ENCODE measurements at regions not wholly inside any gene's neighbourhood (a gene's known extent, or its start where the extent isn't known, plus 50 kb on each side); places are given as distances from the start of the nearest gene placed in this dataset.

GRCh38 chr22:22111983-22112382 lies 129.4 kb upstream of the TOP3B start:
- Histone ChIP-seq H3K36me3 (ENCODE audit: control insufficient read depth in 2 of 2, extremely low read depth in 1 of 2, insufficient read depth in 2 of 2, low read length in 2 of 2) (no peaks in the 10 kb centered on the region), H3K4me3 (replicated peaks in 1 of 3; ENCODE audit: insufficient read depth in 1 of 3, low read depth in 1 of 3, low read length in 3 of 3) (no peak overlapping the region), H3K4me2 (ENCODE audit: insufficient read depth, low read length) (no peak overlapping the region), H4K20me1 (replicated peaks; ENCODE audit: control insufficient read depth, extremely low read depth, insufficient read depth, low read length) (no peaks in the 10 kb centered on the region), H2AFZ (ENCODE audit: low read depth, low read length) (no peak overlapping the region), H3K9me1 (replicated peaks; ENCODE audit: control insufficient read depth, extremely low read depth, insufficient read depth, low read length) (no peaks in the 10 kb centered on the region), H3K27me3 (ENCODE audit: control insufficient read depth in 2 of 2, insufficient read depth in 2 of 2, low read length in 2 of 2) (peaks cover 0 to 2% of the 10 kb centered on the region in 2 experiments), H3K79me2 (ENCODE audit: control insufficient read depth, insufficient read depth, low read length) (no peaks in the 10 kb centered on the region), H3K4me1 (ENCODE audit: control insufficient read depth, extremely low read depth, insufficient read depth, low read length) (no peaks in the 10 kb centered on the region), H3K27ac (ENCODE audit: insufficient read depth, low read depth, low read length) (no peak overlapping the region), H3K9me3 (replicated peaks; ENCODE audit: control insufficient read depth, insufficient read depth, low read length) (no peaks in the 10 kb centered on the region), H3K9ac (replicated peaks; ENCODE audit: extremely low read depth, insufficient read depth, low read length) (no peak overlapping the region)
- TF ChIP-seq FOS (IDR thresholded peaks at IDR 0.05; ENCODE audit: borderline replicate concordance, insufficient read depth, low read length) = no peak
- TF ChIP-seq GATA2 (IDR thresholded peaks at IDR 0.05; ENCODE audit: insufficient read depth, insufficient read length, low read depth, low read length) = no peak
- no peak for TF ChIP-seq POLR2AphosphoS5 (IDR thresholded peaks at IDR 0.05; ENCODE audit: insufficient read depth, low read depth, low read length)
- TF ChIP-seq POLR2A (IDR thresholded peaks at IDR 0.05; ENCODE audit: low read depth, low read length) = no peak
- dilution Hi-C loops (cut with MboI; ENCODE audit: extremely low pct_ligation_motif_present, low sequenced_read_pairs) = no loop called here
- POLR2A ChIA-PET = no interaction called here
- BruUV-seq (replicated peaks) = no TSS peak
- intact Hi-C loops (cut with micrococcal nuclease) = no loop called here
- CTCF ChIA-PET = no interaction called here
- FAIRE-seq (no peak), DNase-seq (ENCODE audit: low read depth, low spot score) (no peak)

GRCh38 chr22:22111267-22111751 lies 128.7 kb upstream of the TOP3B start:
- intact Hi-C loops (cut with micrococcal nuclease) (no loop called here), dilution Hi-C loops (cut with MboI; ENCODE audit: extremely low pct_ligation_motif_present, low sequenced_read_pairs) (no loop called here)
- Histone ChIP-seq H4K20me1 (replicated peaks; ENCODE audit: control insufficient read depth, extremely low read depth, insufficient read depth, low read length) (no peaks in the 10 kb centered on the region), H3K27ac (ENCODE audit: insufficient read depth, low read depth, low read length) (no peak overlapping the region), H3K36me3 (ENCODE audit: control insufficient read depth in 2 of 2, extremely low read depth in 1 of 2, insufficient read depth in 2 of 2, low read length in 2 of 2) (no peaks in the 10 kb centered on the region), H3K9ac (replicated peaks; ENCODE audit: extremely low read depth, insufficient read depth, low read length) (no peak overlapping the region), H3K27me3 (ENCODE audit: control insufficient read depth in 2 of 2, insufficient read depth in 2 of 2, low read length in 2 of 2) (peaks cover 2% of the 10 kb centered on the region in 2 experiments), H3K79me2 (ENCODE audit: control insufficient read depth, insufficient read depth, low read length) (no peaks in the 10 kb centered on the region), H3K9me1 (replicated peaks; ENCODE audit: control insufficient read depth, extremely low read depth, insufficient read depth, low read length) (no peaks in the 10 kb centered on the region), H3K9me3 (replicated peaks; ENCODE audit: control insufficient read depth, insufficient read depth, low read length) (no peaks in the 10 kb centered on the region), H2AFZ (ENCODE audit: low read depth, low read length) (no peak overlapping the region), H3K4me1 (ENCODE audit: control insufficient read depth, extremely low read depth, insufficient read depth, low read length) (no peaks in the 10 kb centered on the region), H3K4me2 (ENCODE audit: insufficient read depth, low read length) (no peak overlapping the region), H3K4me3 (replicated peaks in 1 of 3; ENCODE audit: insufficient read depth in 1 of 3, low read depth in 1 of 3, low read length in 3 of 3) (no peak overlapping the region)
- FAIRE-seq (no peak), DNase-seq (ENCODE audit: low read depth, low spot score) (no peak)
- ChIA-PET POLR2A (no interaction called here), CTCF (interaction anchor here (0.6 to 1.7 kb wide), 11 partner anchors 7 to 311 kb away, joined by 3 to 7 read pairs (median 4); no protein-coding TSS in a partner anchor)
- BruUV-seq (replicated peaks) = no TSS peak
- TF ChIP-seq POLR2AphosphoS5 (IDR thresholded peaks at IDR 0.05; ENCODE audit: insufficient read depth, low read depth, low read length) (no peak), EZH2 (IDR thresholded peaks at IDR 0.05; ENCODE audit: borderline replicate concordance, low read depth, low read length, severe bottlenecking) (no peak), CTCF (IDR thresholded peaks at IDR 0.05; ENCODE audit: extremely low read depth in 1 of 2, insufficient read depth in 1 of 2, low read depth in 1 of 2, low read length in 2 of 2) (no peak), GATA2 (IDR thresholded peaks at IDR 0.05; ENCODE audit: insufficient read depth, insufficient read length, low read depth, low read length) (no peak), FOS (IDR thresholded peaks at IDR 0.05; ENCODE audit: borderline replicate concordance, insufficient read depth, low read length) (no peak), MYC (IDR thresholded peaks at IDR 0.05; ENCODE audit: low read depth, low read length) (no peak), JUN (IDR thresholded peaks at IDR 0.05; ENCODE audit: borderline replicate concordance, insufficient read depth, insufficient read length, low read depth) (no peak), MAX (IDR thresholded peaks at IDR 0.05; ENCODE audit: insufficient read depth, insufficient read length) (no peak), POLR2A (IDR thresholded peaks at IDR 0.05; ENCODE audit: low read depth, low read length) (no peak)

Data from endothelial cell of umbilical vein (primary cell).